Erythroblast (primary cell): ENCODE measurements at regions not wholly inside any gene's neighbourhood (a gene's known extent, or its start where the extent isn't known, plus 50 kb on each side); places are given as distances from the start of the nearest gene placed in this dataset.

Source experiments
- GATA1 ChIP-seq: IDR thresholded peaks from 2 replicates; pipeline ENCODE4 v1.6.1; 2011; ENCODE audit warnings: low read depth, mild to moderate bottlenecking, control low read depth, low read length, moderate library complexity
- POLR2A ChIP-seq: IDR thresholded peaks from 2 replicates; pipeline ENCODE4 v1.6.1; 2011; ENCODE audit warnings: mild to moderate bottlenecking, low read length

DNA sequence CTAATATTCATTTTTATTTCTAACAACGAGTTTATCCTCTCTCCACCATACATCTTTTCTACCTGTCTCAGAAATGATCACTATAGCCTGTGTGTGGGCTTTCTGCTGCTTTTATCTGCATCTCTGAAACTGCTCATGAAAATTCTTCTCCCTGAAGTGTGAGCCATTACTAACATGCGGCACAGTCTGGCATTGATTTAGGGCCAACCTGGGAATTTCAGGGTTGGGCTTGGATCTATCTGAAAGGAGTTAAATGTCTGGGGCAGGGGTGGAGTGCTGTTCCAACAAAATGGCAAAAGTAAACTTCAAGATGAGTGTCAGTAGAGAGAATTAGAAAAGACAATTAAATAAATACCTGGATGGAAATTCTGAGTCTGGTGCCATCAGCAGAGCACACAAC, 198.2 kb upstream of the OSR1 start:
- TF ChIP-seq POLR2A (no peak), GATA1 (no peak)
